NCI-H69 (cell line): ENCODE measurements at regions not wholly inside any gene's neighbourhood (a gene's known extent, or its start where the extent isn't known, plus 50 kb on each side); places are given as distances from the start of the nearest gene placed in this dataset.
"Not testable (repeated sequence)": the region's sequence is repeated elsewhere in the genome, so short reads cannot be mapped to it uniquely, and the experiment has no call there.

Source experiments
- DNase-seq: peaks from one replicate; lab custom pipeline; 2025; lab: John Stamatoyannopoulos, UW

DNA sequence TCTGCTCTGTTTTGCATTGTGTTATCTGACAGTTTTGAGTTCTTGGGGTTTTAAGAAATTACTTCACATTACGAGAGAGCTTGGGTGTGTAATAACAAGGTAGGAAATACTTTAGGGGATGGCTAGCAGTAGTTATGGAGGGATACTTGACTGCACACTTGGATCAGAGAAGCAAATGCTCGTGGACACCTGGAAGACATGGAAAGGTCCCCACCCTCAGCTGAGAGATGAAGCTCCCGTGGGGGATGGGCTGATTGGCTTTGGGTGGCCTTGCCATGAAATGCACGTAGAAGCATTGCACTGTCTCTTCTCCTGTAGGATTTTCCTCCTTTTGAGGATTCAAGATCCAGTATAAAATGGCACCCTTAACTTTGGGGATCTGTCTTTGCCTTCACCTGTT lies 61.5 kb upstream of the UNC93A start:
- DNase-seq, result no peak

GRCh38 chr6:167230288-167230687 lies 60.8 kb upstream of the UNC93A start:
- DNase-seq, result no peak

DNA sequence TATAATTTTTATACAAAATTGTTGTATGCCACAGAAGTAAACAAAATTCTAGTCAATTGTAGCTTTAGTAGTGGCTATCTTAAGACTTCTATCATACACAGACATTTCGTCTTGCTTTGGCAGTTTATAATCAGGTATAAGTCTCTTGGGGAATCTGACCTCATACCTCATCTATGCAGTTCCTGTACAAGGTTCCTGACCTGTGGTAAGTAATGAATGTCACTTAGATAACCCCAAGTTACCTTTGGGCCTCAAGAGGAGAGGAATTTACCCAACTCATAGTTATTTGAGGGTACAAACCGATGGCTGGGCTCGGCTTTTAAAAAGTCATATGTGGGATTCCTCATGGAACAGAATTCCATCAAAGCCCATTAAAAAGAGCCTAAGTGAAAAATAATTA lies 58.8 kb upstream of the UNC93A start:
- DNase-seq, result no peak

- DNase-seq, result no peak
Observed at GRCh38 chr6:167233490-167233889, 57.6 kb upstream of the UNC93A start.

- not testable (repeated sequence) for DNase-seq
Observed at GRCh38 chr6:167234576-167234975, 56.5 kb upstream of the UNC93A start.

- DNase-seq, result peak; percentile 11
Observed at GRCh38 chr6:167235005-167235404, 56.1 kb upstream of the UNC93A start.

- no peak for DNase-seq
Observed at GRCh38 chr6:167235421-167236238, 55.5 kb upstream of the UNC93A start.

DNA sequence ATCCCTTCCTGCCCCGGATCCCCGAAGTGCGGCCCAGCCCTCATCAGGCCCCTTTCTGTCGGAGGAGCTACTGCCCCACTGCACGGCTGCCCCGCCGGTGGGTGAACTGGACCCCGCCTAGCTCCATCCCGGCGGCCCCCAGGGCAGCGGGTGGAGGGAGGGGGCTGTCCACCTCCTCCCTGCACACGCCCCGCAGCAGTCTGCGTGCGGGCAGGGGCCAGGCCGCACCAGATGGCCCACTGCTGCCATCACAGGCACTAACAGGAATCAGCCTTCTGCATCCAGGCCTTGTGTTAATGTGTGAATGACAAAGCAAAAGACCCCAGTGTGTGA lies 54.9 kb upstream of the UNC93A start:
- no peak for DNase-seq

DNA sequence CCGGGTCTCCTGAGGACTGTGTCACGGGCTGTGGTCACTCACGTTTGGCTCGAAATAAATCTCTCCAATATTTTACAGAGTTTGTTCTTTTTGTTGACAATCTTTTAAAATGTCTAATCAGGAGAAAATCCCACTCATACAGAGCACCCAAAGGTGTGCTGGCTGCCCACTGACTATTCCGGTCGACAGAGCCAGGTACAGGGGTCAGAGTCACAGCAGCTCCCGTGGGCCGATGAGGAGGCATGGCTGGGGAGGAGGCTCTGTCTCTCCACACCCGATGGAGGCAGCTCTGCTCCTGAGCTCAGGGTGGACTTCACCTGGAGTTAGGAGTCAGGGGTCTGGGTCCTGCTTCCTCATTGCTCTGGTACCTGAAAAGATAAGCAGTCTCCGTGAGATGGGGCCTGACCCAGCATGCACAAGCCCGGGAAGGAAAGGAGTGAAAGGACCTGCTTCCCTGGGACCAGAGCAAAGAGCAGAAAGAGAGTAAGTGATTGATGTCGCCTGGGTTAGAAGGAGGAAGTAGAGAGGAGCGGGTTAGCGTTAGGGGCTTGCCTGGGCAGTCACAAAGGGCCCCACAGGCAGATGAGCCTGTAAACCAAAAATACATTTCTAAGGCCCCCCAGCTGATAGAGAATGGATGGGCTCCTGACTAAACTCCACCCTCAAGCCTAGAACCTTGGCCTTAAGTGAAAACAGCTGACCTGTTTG lies 53.5 kb upstream of the UNC93A start:
- DNase-seq, result no peak

GRCh38 chr6:167238146-167238693 lies 52.9 kb upstream of the UNC93A start:
- DNase-seq, result no peak

- DNase-seq, result no peak
Observed at GRCh38 chr6:167238694-167239467, 52.2 kb upstream of the UNC93A start.

DNA sequence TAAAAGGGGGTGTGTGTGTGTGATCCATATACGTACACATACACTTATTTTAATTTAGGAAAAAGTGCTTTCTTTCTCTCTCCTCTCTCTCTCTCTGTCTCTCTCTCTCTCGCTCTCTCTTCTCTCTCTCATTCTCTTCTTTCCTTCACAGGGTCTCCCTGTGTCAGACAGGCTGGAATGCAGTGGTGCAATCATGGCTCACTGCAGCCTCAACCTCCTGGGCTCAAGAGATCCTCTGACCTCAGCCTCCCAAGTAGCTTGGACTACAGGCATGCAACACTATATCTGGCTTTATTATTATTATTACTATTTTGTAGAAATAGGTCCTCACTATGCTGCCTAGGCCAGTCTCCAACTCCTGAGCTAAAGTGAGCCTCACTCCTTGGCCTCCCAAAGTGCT lies 51.6 kb upstream of the UNC93A start:
- DNase-seq, result not testable (repeated sequence)

DNA sequence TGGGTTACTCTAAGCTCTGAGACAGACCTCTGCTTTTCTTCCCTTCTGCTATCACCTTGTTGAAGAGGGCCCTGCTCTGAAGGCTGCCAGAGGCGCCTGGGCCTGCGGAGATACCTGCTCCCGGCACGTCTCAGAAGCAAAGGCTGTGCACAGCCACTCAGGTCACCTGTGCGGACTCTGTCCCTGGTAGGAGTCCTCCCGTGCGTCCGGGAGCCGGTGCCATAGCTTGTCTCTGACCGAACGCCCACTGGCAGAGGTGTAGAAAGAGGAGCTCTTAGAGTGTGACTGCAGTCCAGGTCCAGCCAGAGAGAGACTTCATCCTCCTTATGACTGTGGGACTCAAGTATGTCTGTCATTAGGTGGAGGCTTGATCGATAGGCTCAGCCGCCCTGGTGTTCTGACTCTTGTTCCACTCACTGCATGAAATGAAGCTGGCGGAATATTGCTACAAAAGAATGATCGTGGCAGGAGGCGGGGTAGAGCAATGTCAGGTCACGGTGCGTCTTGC lies 51.0 kb upstream of the UNC93A start:
- no peak for DNase-seq
